Testis (tissue), 2 donors: ENCODE measurements at regions not wholly inside any gene's neighbourhood (a gene's known extent, or its start where the extent isn't known, plus 50 kb on each side); places are given as distances from the start of the nearest gene placed in this dataset.

Experiments used
- DNase-seq: peaks from one replicate; pipeline ENCODE4 v3.0.0-alpha.2; 2019
- H3K27ac ChIP-seq, 2 donors: fragments of 200-600 bp; sonication (generic); one replicate each; pipeline ENCODE4 v1.5.1; 2019
- H3K27me3 ChIP-seq: fragments of 200-600 bp; sonication (generic); one replicate; pipeline ENCODE4 v1.5.1; 2019
- H3K36me3 ChIP-seq: fragments of 200-600 bp; sonication (generic); one replicate; pipeline ENCODE4 v1.5.1; 2017; ENCODE audit warnings: low read depth; ENCODE audit errors: missing control alignments
- H3K4me1 ChIP-seq: fragments of 200-600 bp; sonication (generic); one replicate; pipeline ENCODE4 v1.5.1; 2019
- H3K4me3 ChIP-seq, 2 donors: fragments of 200-600 bp; sonication (generic); one replicate each; pipeline ENCODE4 v1.5.1; 2017 to 2019
- H3K9me3 ChIP-seq: fragments of 200-600 bp; sonication (generic); one replicate; pipeline ENCODE4 v1.5.1; 2017
- CTCF ChIP-seq, 3 experiments: fragments of 450-650 bp in 2 of 3; fragments of 200-600 bp in 1 of 3; sonication (generic) in 1 of 3; IDR thresholded peaks; one replicate each; pipeline ENCODE4 v1.5.1; 2016 to 2019; ENCODE audit warnings: antibody characterized with exemption in 3 of 3, mild to moderate bottlenecking in 2 of 3, moderate library complexity in 1 of 3
- POLR2A ChIP-seq: fragments of 450-650 bp; IDR thresholded peaks from one replicate; pipeline ENCODE4 v1.6.1; 2017; ENCODE audit warnings: antibody characterized with exemption, mild to moderate bottlenecking, moderate library complexity
- WGBS, 2 donors: methylation state at CpG; one replicate each; pipeline ENCODE4 v1.1.5; 2018; 5-methylcytosine and 5-hydroxymethylcytosine counted together
- intact Hi-C: fragments of 100-400 bp; cut with DNase I; formaldehyde crosslinking; loops from one replicate; pipeline ENCODE4 v1.15.1; 2023; ENCODE audit warnings: low total_unique reads

DNA sequence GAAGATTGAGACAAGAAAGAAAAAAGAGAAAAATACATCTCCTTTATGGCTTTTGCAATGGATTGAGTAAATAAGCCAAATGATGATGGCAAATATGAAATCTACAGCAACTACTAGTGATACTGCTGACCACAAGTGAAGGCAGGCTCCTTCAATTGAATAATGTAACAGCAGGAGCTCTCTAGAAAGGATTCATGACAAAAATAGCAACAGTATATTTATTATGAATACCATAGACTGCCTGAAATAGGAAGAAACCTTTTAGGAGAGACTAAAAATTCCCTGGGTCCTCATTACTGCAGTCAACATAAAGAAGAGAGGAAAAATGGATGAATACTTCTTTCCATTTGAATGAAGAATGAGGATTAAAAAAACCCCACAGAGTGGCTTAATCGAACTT lies 306.8 kb upstream of the ANXA10 start:
- DNase-seq: no peak
- Histone ChIP-seq H3K4me3 (no peak overlapping the region), H3K36me3 (no peaks in the 10 kb centered on the region), H3K27me3 (no peaks in the 10 kb centered on the region), H3K4me1 (no peaks in the 10 kb centered on the region), H3K27ac (no peak overlapping the region), H3K9me3 (no peaks in the 10 kb centered on the region)
- TF ChIP-seq CTCF (IDR thresholded peaks at IDR 0.05) (no peak), POLR2A (no peak)
- intact Hi-C loops: no loop called here
- WGBS, 2 donors: 53 to 67% methylated on average over 1 of the region's 1 CpG

GRCh38 chr4:167786504-167786903 lies 305.8 kb upstream of the ANXA10 start:
- TF ChIP-seq POLR2A: no peak
- TF ChIP-seq CTCF (IDR thresholded peaks at IDR 0.05): no peak
- 96 to 99% methylated on average over 3 of the region's 3 CpGs for WGBS, 2 donors
- H3K36me3 ChIP-seq: no peaks in the 10 kb centered on the region
- H3K4me3 ChIP-seq: no peak overlapping the region
- intact Hi-C loops: no loop called here
- H3K9me3 ChIP-seq: no peaks in the 10 kb centered on the region
- H3K4me1 ChIP-seq: no peaks in the 10 kb centered on the region
- H3K27ac ChIP-seq: no peak overlapping the region
- no peak for DNase-seq
- no peaks in the 10 kb centered on the region for H3K27me3 ChIP-seq

DNA sequence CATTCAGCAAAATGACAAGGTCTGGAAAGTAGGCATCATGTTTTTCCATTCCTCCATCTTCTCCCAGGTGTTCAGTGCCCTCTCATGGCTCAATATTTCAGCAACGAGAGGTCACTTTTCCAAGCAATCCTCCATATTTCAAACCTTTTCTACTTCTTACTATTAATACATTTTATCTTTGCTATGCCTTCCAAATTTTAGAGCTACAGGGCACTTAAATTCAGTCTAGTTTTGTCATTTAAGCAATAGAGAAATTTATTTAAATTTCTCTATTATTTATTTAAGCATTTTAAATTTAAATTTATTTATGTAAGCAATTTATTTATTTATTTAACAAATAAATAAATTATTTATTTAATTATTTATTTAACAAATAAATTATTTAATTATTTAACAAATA lies 305.1 kb upstream of the ANXA10 start:
- Histone ChIP-seq H3K27ac (no peak overlapping the region), H3K4me1 (no peaks in the 10 kb centered on the region), H3K27me3 (no peaks in the 10 kb centered on the region), H3K36me3 (no peaks in the 10 kb centered on the region), H3K4me3 (no peak overlapping the region), H3K9me3 (no peaks in the 10 kb centered on the region)
- 84 to 96% methylated on average over 1 of the region's 1 CpG for WGBS, 2 donors
- intact Hi-C loops: no loop called here
- no peak for DNase-seq
- TF ChIP-seq POLR2A: no peak
- TF ChIP-seq CTCF (IDR thresholded peaks at IDR 0.05): no peak

DNA sequence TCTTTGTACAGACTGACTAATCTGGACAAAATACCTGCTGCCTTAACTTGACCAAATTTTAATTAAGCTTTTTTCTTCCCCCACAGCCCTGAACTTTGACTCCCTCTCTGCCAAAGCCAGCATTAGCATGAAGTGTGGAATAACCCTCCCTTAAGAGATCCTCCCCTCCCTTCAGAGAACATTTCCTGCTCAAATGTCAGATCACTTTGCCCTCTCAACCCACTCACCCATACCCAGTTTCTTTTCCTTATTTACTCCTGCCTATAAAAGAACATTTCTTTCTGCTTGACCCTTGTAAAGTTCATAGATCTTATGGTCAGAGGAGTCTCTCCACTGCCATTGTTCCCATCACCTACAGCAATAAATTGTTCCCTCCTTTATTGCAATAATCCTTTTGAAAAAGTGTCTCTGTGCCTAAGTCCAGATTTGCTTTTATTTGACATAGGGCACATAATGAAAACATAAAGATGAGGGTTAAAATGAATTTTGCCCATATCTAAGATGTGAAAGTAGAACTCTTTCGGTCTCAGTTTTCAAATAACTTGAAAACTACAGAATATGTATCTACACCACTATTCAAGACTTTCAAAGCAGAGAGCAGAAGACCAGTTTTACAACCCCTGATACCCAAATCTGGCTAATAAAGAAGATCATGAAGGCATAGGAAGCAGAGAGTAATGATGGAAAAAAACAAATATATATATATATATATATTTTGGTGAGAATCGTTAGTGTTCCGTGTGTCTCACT lies 289.7 kb upstream of the ANXA10 start:
- no peak for DNase-seq
- no peak overlapping the region for H3K27ac ChIP-seq
- no peak overlapping the region for H3K4me3 ChIP-seq
- no peaks in the 10 kb centered on the region for H3K4me1 ChIP-seq
- no peaks in the 10 kb centered on the region for H3K27me3 ChIP-seq
- WGBS, 2 donors: 83 to 92% methylated on average over 3 of the region's 3 CpGs
- intact Hi-C loops: no loop called here
- H3K36me3 ChIP-seq: no peaks in the 10 kb centered on the region
- no peaks in the 10 kb centered on the region for H3K9me3 ChIP-seq
- no peak for TF ChIP-seq POLR2A
- no peak for TF ChIP-seq CTCF (IDR thresholded peaks at IDR 0.05)

DNA sequence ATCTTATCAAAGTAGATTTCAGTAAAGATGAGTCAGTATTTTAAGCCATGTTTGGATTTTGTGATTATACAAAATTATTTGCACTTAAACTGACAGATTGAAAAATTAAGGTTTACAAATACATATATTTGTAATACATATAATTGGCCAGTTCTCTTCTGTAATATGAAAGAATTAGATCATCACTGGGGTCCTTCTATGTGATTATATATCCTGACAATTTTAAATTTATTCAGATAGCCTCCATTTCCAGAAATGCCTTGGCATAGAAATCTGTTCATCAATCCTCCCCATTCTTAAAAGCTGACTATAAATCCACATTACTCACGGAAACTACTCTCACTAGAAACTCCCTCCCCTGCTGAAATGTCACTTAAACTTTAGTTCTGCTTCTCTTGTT lies 280.4 kb upstream of the ANXA10 start:
- TF ChIP-seq CTCF (IDR thresholded peaks at IDR 0.05): no peak
- no peak for TF ChIP-seq POLR2A
- DNase-seq: no peak
- WGBS, 2 donors: 55 to 78% methylated on average over 1 of the region's 1 CpG

More for the DNA sequence above, 280.4 kb upstream of the ANXA10 start:
- no peak overlapping the region for H3K4me3 ChIP-seq
- H3K4me1 ChIP-seq: no peaks in the 10 kb centered on the region
- no peaks in the 10 kb centered on the region for H3K27me3 ChIP-seq
- intact Hi-C loops: no loop called here
- H3K36me3 ChIP-seq: no peaks in the 10 kb centered on the region
- no peak overlapping the region for H3K27ac ChIP-seq
- no peaks in the 10 kb centered on the region for H3K9me3 ChIP-seq
